GM18502 (cell line): ENCODE measurements at regions not wholly inside any gene's neighbourhood (a gene's known extent, or its start where the extent isn't known, plus 50 kb on each side); places are given as distances from the start of the nearest gene placed in this dataset.

Experiments used
- ATAC-seq: cut with Tn5 transposase; IDR thresholded peaks from one replicate; pipeline ENCODE4 v1.9.1; 2021; ENCODE audit warnings: mild to moderate bottlenecking; ENCODE audit not compliant: unreplicated experiment, poor library complexity

DNA sequence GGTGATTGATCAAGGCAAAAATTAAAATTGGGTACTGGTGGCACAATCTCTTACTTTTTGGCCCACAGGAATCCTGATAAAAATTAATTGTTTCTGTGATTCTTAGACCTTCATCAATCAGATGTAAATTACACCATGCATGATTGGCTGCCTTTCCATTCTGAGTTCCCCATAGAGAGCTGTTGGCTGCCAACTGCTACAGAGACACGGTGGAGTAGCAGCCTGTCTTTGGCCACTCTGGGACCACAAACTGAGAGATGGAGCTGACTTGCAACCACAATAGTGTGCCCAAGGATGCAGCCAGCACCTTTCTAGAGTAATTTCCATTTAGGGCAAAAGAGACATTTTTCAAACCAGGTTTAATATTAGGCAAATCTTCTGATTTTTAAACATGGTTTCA lies 274.3 kb upstream of the MMS22L start:
- ATAC-seq, result no peak

DNA sequence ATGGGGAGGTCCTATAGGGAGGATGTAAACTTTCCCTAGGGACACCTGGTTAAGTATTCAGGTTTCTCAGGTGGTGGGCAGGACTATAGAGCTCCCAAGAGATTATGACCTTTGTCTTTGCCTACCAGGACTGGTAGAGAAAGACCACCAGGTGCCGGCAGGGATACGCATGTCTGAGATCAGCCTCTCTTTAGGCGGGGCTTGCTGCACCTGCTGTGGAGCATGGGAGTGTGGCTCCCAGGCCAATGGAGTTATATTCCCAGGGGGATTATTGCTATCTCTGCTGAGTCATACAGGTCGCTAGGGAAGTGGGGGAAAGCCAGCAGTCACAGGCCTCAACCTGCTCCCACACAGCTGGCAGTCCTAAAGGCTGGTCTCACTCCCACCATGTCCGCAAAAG lies 280.5 kb upstream of the MMS22L start:
- no peak for ATAC-seq

DNA sequence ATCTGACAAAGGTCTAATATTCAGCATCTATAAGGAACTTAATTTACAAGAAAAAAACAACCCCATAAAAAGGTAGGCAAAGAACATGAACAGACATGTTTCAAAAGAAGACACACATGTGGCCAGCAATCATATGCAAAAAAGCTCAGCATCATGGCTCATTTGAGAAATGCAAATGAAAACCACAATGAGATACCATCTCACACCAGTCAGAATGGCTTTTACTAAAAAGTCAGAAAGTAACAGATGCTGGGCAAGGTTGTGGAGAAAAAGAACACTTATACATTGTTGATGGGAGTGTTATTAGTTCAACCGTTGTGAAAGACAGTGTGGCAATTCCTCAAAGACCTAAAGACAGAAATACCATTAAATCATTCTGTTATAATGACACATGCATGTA lies 289.9 kb upstream of the MMS22L start:
- peak; percentile 59 for ATAC-seq

DNA sequence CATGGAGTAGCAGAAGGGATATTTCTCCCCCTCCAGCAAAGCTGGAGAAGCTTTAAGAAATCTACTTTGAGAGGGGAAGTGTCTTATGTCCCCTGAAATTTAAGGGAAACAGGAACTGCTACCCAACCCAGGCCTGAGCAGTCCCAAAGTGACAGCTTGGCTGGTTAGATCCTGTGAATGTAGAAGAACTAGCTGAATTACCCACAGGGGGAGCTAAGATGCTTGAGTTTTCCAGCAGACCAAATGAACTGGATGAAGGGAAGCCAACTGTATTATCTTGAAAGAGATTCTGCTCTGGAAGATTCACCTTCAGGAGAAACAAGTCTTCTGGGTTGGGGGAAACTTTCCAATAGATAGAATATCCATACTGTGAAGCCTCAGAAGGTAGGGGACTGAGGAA lies 303.3 kb upstream of the MMS22L start:
- peak; percentile 76 for ATAC-seq

DNA sequence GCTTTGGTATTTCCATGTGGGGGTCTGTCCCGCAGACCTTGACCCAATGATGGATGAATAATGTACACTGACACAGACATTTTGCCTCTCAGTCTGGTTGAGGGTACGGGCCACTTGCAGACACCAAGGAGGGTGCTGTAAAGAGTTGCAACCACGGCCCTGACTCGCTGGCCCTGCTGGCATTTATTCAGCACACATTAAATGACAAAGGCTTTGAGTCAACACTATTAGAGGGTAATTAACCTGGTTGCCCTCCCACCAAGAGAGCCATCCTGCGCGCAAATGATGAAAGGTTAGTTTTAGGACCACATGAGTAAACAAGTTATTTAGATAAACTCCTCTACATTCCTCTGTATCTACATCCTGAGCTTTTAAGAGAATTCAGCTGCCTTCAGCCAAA lies 308.9 kb upstream of the MMS22L start:
- ATAC-seq, result no peak

DNA sequence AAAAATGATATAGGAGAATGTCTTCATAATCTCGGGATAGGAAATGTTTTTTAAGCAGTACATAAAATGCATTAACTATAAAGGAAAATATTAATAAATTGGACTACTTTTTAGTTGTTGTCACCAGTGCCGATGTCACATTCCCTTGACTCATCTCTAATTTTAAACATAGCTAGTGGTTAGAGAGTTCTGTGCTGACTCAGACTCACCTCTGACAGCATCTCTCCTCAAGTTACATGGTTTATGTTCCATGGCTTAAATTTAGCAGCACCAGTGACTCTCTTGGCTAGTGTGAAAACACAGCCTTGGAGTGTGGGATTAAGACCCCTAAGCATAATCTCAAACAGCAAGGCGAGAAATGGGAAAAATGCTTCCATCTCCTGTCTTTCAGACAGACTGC lies 311.8 kb upstream of the MMS22L start:
- ATAC-seq, result no peak

DNA sequence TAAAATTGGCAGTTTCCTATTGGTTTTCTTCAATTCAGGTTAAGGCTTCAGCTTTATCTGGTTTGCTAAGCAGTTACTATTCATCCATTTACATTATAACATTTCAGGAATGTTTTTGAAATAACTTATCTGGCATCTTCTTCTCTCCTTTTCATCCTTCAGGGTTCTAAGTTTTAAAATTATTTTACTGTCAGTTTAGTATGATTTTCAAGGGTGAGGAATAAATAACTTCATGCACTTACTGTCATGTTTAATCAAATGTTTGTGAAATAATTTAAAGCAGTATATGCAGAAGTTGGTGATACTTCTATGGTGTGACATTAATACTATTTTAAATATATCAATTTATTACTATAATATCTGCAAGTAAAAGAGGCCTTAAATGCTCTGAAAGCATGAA lies 338.1 kb upstream of the MMS22L start:
- no peak for ATAC-seq

DNA sequence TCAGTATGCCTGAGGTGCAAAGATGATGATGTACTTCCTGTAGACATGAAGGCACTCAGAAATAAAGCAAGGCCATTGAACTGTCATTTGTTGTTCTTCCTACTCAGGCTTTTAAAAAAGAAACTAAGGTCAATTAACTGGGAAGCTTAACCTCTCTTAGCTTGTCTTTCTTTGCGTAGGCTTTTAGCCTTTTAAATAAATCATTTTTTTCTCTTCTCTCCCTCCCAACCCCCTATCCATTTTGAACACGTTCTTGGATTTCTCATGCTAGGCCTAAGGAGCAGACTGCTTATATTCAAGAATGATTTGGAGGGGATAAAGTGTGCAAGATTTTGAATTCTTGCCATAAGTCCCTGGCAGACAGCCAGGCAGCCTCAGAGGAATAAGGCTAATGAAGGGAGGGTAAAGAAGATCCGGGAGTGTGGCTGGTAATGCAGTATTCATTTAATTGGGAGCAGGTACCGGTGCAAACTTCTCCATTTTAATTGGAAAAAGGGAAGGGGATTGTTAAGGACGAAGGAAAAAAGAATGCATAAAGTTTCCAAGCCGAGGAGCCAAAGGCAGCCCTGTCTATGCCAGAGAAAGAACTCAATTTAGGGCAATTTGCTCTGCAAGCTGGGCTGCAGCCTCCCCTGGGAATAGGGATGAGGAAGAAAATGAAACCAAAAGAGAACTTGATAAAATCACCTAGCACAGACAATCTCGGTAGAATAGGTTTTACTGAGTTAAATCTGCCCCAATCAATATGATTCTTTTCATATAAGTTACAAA lies 343.8 kb upstream of the MMS22L start:
- ATAC-seq, result no peak

DNA sequence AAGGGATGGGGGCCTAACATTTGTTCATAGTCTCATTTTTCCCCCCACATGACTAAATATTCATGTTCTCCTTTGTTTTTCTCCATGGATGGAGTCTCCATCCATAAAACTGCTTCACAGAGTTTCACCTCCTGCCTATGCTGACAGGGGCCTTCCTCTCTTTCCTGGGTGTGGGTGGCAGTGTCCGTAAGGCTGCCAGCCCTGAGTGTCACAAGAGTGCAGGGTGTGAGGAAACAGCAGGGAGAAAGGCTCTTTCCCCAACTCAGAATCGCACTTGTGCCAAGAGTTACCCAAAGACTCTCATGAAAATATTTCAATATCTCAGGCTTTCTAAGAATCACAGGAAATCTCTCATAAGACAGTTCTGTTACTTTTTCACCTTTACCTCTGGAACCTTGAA lies 346.2 kb upstream of the MMS22L start:
- ATAC-seq, result no peak

DNA sequence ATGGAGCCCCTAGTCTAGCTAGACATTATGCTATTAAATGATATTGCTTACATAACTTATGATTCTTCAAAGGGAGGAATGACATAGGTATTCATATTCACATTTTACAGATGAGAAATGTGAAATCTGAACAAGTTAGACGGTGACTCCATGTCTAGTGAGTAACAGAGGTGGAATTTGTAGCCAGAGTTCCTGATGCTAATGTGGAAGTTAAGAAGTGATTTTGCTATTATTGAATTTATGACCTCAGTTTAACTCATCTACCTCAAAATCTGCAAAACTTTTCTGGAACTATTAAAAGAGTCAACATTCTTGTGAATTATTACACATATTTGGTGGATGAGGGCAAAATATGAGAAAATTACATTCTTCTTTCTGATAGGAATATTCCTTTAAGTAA lies 347.6 kb upstream of the MMS22L start:
- no peak for ATAC-seq

DNA sequence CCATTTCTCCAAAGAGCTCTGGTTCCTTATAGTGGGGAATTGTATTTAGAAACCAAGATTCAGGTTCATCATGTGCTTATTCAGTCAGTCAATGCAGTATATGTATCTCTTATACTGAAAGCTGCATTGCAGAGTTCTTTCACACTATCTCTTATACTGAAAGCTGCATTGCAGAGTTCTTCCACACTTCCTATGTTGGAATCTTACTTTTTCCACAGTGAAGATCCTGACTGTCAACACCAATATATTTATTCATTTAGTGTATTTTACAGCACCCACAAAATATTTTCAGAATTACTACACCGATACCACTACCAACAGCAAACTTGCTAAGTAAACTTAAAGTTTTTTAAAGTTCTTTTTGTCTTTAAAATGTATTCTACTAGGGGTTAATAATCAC lies 349.3 kb upstream of the MMS22L start:
- ATAC-seq, result no peak

DNA sequence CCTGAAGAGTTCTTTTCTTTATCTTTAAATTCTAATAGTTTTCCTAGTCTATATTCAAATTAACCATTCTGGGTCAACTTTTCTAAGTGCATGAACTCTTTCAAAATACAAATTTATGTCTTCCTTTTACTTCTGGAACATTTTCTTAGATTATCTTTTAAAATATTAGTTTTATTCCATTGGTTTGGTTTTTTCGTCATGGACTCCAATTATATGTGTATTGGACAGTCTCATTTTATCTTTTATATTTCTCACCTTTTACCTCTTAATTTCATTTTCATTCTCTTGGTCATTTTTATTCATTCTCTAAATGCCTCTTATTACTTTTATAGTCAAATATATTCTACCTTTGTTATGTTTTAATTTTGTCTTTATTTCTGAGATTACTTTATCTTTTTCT lies 356.7 kb upstream of the MMS22L start:
- no peak for ATAC-seq

DNA sequence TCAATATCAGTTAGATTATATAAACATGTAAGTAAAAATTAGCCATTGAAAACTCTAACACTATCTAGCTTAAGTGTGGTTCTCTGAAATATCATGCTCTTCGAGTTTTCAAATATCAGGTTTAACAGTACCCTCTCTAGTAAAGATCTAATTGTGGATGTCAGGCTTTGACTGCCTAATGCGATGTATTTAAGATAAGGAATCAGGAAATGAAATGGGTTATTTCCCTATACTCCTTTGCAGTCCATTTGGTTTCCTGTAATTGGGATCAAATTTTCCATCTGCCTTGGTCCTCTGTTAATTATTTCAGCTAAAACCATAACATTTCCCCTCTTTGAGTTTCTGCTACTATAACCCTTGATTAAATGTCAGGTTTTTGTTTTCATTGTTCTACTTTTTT lies 361.3 kb upstream of the MMS22L start:
- no peak for ATAC-seq

DNA sequence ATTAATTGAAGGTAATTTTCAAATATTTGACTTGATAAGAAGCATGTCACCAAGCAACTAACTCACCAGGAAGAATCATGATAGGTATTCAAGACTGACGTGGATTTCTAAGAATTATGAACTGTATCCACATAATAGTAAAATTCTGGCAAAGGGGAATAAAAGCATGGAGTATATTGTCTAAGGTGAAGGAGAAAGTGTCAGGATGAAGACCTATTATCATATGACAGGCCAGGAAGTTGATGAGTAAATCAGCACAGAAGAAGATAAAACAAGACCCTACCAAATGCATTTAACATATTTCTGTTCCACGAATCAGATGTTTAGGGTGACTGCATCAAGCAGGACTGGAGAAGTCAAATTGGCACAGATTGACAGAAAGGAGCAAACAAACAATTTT lies 362.7 kb upstream of the MMS22L start:
- no peak for ATAC-seq

DNA sequence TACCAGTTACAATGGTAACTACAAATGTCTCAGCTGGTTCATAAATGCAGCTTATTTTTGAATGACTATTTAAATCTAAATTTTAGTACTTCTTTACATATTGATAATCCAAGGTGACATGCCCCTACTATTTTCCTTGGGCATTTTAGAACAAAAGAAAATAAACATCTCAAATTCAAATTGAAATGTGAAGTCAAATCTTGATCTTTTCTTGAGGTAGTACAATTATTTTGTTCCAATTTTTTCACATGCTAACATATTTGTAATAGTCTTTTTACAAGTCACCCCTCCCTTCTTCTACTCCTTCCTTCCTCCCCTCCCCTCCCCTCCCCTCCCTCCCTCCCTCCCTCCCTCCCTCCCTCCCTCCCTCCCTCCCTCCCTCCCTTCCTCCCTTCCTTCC lies 370.1 kb upstream of the MMS22L start:
- ATAC-seq, result no peak

DNA sequence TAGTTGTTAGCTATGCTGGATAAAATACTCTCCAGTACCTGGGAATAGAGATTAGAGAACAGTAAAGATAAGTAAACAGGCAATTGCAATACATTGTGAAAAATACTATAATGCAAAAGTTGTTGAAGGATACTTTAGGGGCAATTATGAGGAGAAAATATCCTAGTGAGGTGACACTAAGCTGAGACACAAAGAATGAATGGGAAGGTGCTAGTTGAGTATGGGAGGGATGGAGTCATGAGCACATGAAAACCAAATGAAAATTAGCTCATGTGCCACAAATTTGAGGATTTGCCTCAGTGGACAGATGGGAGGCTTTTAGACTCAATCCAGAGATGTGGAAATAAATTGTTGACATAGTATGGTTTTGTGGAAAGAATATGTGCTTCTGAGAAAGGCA lies 370.5 kb upstream of the MMS22L start:
- ATAC-seq, result no peak

DNA sequence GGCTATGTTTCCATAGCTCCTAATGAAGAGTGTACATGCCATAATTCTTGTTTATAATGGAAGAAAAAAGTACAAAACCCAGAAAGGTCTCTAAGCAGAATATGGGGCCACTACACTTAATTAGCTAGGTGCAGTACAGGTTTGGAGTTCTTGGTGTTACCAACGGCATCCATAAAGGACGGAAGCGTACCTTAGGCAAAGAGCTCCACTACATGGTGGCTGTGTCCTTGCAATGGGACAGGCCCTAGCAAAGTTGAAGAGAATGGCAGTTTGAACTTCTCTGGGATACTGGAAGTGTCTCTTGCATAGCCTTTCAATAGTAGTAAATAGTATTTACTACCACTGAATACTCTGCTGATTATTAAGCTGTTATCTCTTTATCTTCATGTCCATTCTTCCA lies 371.7 kb upstream of the MMS22L start:
- no peak for ATAC-seq

DNA sequence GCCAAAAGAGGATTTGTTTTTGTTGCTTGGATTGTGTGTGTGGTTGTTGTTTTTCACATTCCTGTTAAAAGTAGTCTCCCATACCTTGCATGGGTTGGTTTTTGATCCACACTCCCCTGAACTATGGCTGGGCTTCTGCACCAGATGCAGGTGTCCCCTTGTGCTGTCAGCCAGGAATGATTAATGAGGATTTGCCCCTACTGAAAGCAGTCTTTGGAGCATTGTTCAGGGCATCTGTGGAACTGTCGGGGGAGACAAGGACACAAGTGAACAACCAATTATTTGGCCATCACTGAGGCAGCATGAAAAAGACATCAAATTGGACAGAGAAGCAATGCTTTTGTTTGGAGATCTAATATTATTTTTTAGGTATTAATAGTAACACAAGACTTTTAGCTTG lies 373.2 kb upstream of the MMS22L start:
- ATAC-seq, result no peak

DNA sequence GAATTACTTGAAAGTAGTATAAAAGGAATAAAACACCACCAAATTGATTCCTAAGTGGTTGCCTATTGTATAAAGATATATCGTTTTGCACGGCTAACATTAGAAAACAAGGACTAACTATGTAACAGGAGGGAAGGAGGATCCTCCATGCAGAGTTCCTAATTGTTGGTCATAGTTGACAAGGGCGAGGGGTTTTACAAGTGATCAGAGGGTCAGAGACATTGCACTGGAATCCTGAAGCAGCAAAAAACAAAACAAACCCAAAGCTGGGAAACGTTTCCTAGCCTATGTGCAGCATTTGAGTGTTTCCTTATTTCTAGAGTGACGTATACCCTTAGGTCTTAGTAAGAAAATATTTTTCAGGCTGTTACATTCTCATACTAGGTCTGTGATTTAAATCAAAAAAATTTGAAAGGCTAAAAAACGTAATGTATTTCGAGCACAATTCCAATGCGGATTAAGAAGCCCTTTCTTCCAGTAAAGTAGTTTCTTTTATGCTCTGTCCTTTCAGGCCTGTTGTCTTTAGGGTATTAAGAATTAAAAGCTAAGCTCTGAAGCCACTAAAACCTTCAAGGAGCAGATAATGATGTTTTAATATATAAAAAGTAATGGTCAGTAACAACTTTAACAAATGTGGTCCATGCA lies 373.8 kb upstream of the MMS22L start:
- ATAC-seq, result no peak

DNA sequence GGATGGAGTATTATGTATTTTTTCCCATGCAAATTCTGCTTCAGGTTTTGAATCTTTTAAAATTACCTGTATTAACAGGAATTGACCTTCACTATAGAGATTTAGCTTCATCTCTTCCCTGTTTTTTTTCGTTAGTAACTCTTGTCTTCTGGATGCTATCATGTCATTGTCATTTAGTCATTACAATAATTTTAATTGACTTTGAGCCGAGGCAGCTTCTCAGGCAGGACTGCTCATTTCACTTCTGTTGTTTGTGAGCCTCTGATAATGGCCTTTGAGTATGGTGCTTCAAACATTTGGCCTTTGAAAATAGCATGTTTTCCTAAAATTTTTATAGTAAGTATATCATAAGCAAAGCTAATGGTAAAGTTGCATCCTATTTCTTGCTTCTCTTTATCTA lies 375.1 kb upstream of the MMS22L start:
- ATAC-seq, result no peak

DNA sequence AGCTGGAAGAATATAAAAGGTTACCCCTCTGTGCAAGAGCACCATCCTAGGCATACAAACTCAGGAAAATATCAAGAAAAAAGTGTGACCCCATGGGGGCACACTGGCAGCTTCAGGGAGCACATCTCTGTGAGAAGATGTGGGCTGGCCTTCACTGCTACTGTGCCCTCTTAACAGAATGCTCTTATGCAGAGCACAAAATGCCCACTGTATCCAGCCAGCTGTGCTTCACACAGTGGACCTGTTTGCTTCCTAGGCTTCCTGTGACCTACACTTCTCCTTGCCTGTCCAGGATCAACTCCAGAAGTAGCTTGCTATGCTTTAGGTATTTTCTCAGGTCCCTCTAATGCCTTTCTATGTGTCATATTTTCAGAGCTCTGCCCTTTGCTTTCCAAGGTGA lies 380.2 kb upstream of the MMS22L start:
- no peak for ATAC-seq

DNA sequence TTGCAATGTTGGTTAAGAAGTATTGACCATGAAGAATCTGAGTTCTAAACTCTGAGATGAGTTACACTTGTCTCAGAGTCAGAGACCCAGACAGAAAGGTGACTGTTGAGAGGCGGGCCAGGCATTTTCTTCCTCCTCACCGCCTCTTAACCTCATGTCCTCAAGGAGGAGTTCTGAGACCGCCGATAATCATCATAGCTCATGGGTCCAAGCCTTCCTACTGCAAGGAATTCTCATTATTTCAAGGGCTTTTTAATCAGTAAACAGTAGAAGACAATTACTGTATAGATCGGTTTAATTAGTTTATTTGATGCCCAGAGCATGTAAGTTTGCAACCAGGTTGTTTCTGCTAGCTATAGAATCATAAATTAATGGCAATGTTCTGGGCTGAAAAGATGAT lies 382.4 kb upstream of the MMS22L start:
- no peak for ATAC-seq
